ENCODE measurements at regions not wholly inside any gene's neighbourhood (a gene's known extent, or its start where the extent isn't known, plus 50 kb on each side); places are given as distances from the start of the nearest gene placed in this dataset.

- peak; percentile 18 for DNase-seq (ENCODE audit: low spot score)
Observed at GRCh38 chr7:45455662-45456061, 118.5 kb upstream of the ADCY1 start.

- DNase-seq (ENCODE audit: low spot score) = no peak
Observed at GRCh38 chr7:45456105-45456504, 118.1 kb upstream of the ADCY1 start.

GRCh38 chr7:45456747-45457524 lies 117.2 kb upstream of the ADCY1 start:
- DNase-seq (ENCODE audit: low spot score) = no peak

GRCh38 chr7:45457591-45457990 lies 116.6 kb upstream of the ADCY1 start:
- DNase-seq (ENCODE audit: low spot score) = no peak

- DNase-seq (ENCODE audit: low spot score) = no peak
Observed at GRCh38 chr7:45459476-45459875, 114.7 kb upstream of the ADCY1 start.

GRCh38 chr7:45460379-45460778 lies 113.8 kb upstream of the ADCY1 start:
- DNase-seq (ENCODE audit: low spot score) = no peak

- no peak for DNase-seq (ENCODE audit: low spot score)
Observed at GRCh38 chr7:45461026-45461425, 113.1 kb upstream of the ADCY1 start.

GRCh38 chr7:45469103-45469502 lies 105.1 kb upstream of the ADCY1 start:
- no peak for DNase-seq (ENCODE audit: low spot score)

GRCh38 chr7:45470031-45470430 lies 104.1 kb upstream of the ADCY1 start:
- no peak for DNase-seq (ENCODE audit: low spot score)

GRCh38 chr7:45479781-45480180 lies 94.4 kb upstream of the ADCY1 start:
- no peak for DNase-seq (ENCODE audit: low spot score)

- no peak for DNase-seq (ENCODE audit: low spot score)
Observed at GRCh38 chr7:45482451-45482850, 91.7 kb upstream of the ADCY1 start.

GRCh38 chr7:45484094-45484493 lies 90.1 kb upstream of the ADCY1 start:
- DNase-seq (ENCODE audit: low spot score) = no peak

- no peak for DNase-seq (ENCODE audit: low spot score)
Observed at GRCh38 chr7:45486575-45486974, 87.6 kb upstream of the ADCY1 start.

- DNase-seq (ENCODE audit: low spot score) = no peak
Observed at GRCh38 chr7:45494885-45495284, 79.3 kb upstream of the ADCY1 start.

GRCh38 chr7:45495618-45496017 lies 78.5 kb upstream of the ADCY1 start:
- no peak for DNase-seq (ENCODE audit: low spot score)

- DNase-seq (ENCODE audit: low spot score) = no peak
Observed at GRCh38 chr7:45500257-45500656, 73.9 kb upstream of the ADCY1 start.

GRCh38 chr7:45501791-45502190 lies 72.4 kb upstream of the ADCY1 start:
- DNase-seq (ENCODE audit: low spot score) = no peak

- no peak for DNase-seq (ENCODE audit: low spot score)
Observed at GRCh38 chr7:45506059-45506458, 68.1 kb upstream of the ADCY1 start.

GRCh38 chr7:45509222-45509621 lies 64.9 kb upstream of the ADCY1 start:
- no peak for DNase-seq (ENCODE audit: low spot score)

GRCh38 chr7:45511721-45512597 lies 62.2 kb upstream of the ADCY1 start:
- no peak for DNase-seq (ENCODE audit: low spot score)

- DNase-seq (ENCODE audit: low spot score) = no peak
Observed at GRCh38 chr7:45514944-45515343, 59.2 kb upstream of the ADCY1 start.

- DNase-seq (ENCODE audit: low spot score) = no peak
Observed at GRCh38 chr7:45515346-45515745, 58.8 kb upstream of the ADCY1 start.

All from HuH-7.5 (cell line).